Endodermal cell (in vitro differentiated cells): ENCODE measurements at regions not wholly inside any gene's neighbourhood (a gene's known extent, or its start where the extent isn't known, plus 50 kb on each side); places are given as distances from the start of the nearest gene placed in this dataset.
"Not testable (repeated sequence)": the region's sequence is repeated elsewhere in the genome, so short reads cannot be mapped to it uniquely, and the experiment has no call there.

Source experiments
- DNase-seq: peaks from one replicate; pipeline ENCODE4 v3.0.0-alpha.2; 2017
- H3K27ac ChIP-seq: 2 replicates; pipeline ENCODE4 v1.5.1; 2013; ENCODE audit warnings: mild to moderate bottlenecking, low read depth, low read length, moderate library complexity
- H3K27me3 ChIP-seq: 2 replicates; pipeline ENCODE4 v1.6.1; 2013; ENCODE audit warnings: mild to moderate bottlenecking, low read length, moderate library complexity; ENCODE audit not compliant: insufficient read depth, control insufficient read depth, poor library complexity, severe bottlenecking
- H3K36me3 ChIP-seq: 2 replicates; pipeline ENCODE4 v1.7.0; 2013; ENCODE audit warnings: mild to moderate bottlenecking, low read length, moderate library complexity; ENCODE audit not compliant: control insufficient read depth, insufficient read depth
- H3K4me1 ChIP-seq: one replicate; pipeline ENCODE4 v1.7.0; 2013; ENCODE audit warnings: low read length; ENCODE audit not compliant: control insufficient read depth, insufficient read depth
- H3K4me3 ChIP-seq: 2 replicates; pipeline ENCODE4 v1.5.1; 2013; ENCODE audit warnings: mild to moderate bottlenecking, low read length, moderate library complexity
- H3K9ac ChIP-seq: 2 replicates; pipeline ENCODE4 v1.6.1; 2013; ENCODE audit warnings: mild to moderate bottlenecking, low read length, moderate library complexity; ENCODE audit not compliant: poor library complexity, severe bottlenecking; ENCODE audit errors: extremely low read depth
- H3K9me3 ChIP-seq: 2 replicates; pipeline ENCODE4 v1.6.1; 2013; ENCODE audit warnings: mild to moderate bottlenecking, low read length, moderate library complexity; ENCODE audit not compliant: control insufficient read depth
- H3K27ac Mint-ChIP-seq: 2 replicates; pipeline ENCODE4 v1.8.0; 2020; ENCODE audit warnings: mixed read lengths
- H3K27me3 Mint-ChIP-seq: 2 replicates; pipeline ENCODE4 v1.8.0; 2021; ENCODE audit warnings: mild to moderate bottlenecking, mixed read lengths; ENCODE audit not compliant: insufficient read depth
- H3K36me3 Mint-ChIP-seq: 2 replicates; pipeline ENCODE4 v1.8.0; 2020; ENCODE audit warnings: low read depth, mixed read lengths
- H3K4me1 Mint-ChIP-seq: 2 replicates; pipeline ENCODE4 v1.8.0; 2020; ENCODE audit warnings: mixed read lengths
- H3K4me3 Mint-ChIP-seq: 2 replicates; pipeline ENCODE4 v1.8.0; 2020; ENCODE audit warnings: mild to moderate bottlenecking, moderate library complexity, mixed read lengths
- H3K9me3 Mint-ChIP-seq: 2 replicates; pipeline ENCODE4 v1.8.0; 2020; ENCODE audit warnings: mild to moderate bottlenecking, mixed read lengths
- WGBS, 2 experiments: methylation state at CpG; one replicate each; pipeline versions ENCODE4 v1.1.5 to v1.1.7; 2013; ENCODE audit warnings: missing lambda C conversion rate in 2 of 2, mixed read lengths in 1 of 2; ENCODE audit not compliant: insufficient coverage in 1 of 2, insufficient read length in 1 of 2; 5-methylcytosine and 5-hydroxymethylcytosine counted together
- TF ChIP-seq, protein P1 (sequence below): fragments of 200-600 bp; sonication (generic); conservative IDR thresholded peaks from 2 replicates; pipeline ENCODE4 v1.5.0; 2021; ENCODE audit warnings: antibody characterized with exemption, mild to moderate bottlenecking

GRCh38 chr2:39893616-39894015 is 114.6 kb upstream of the THUMPD2 start:
- H3K9me3 ChIP-seq, result no peaks in the 10 kb centered on the region
- Mint-ChIP-seq H3K4me3 (no peak overlapping the region), H3K27me3 (no peaks in the 10 kb centered on the region), H3K4me1 (no peaks in the 10 kb centered on the region), H3K27ac (no peak overlapping the region), H3K36me3 (no peaks in the 10 kb centered on the region), H3K9me3 (no peaks in the 10 kb centered on the region)
- no peak for DNase-seq
- H3K27ac ChIP-seq, result no peak overlapping the region
- H3K9ac ChIP-seq, result no peak overlapping the region
- TF ChIP-seq, protein P1, sequence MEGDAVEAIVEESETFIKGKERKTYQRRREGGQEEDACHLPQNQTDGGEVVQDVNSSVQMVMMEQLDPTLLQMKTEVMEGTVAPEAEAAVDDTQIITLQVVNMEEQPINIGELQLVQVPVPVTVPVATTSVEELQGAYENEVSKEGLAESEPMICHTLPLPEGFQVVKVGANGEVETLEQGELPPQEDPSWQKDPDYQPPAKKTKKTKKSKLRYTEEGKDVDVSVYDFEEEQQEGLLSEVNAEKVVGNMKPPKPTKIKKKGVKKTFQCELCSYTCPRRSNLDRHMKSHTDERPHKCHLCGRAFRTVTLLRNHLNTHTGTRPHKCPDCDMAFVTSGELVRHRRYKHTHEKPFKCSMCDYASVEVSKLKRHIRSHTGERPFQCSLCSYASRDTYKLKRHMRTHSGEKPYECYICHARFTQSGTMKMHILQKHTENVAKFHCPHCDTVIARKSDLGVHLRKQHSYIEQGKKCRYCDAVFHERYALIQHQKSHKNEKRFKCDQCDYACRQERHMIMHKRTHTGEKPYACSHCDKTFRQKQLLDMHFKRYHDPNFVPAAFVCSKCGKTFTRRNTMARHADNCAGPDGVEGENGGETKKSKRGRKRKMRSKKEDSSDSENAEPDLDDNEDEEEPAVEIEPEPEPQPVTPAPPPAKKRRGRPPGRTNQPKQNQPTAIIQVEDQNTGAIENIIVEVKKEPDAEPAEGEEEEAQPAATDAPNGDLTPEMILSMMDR, result no peak
- WGBS, 2 experiments, result 87 to 100% methylated on average over 1 to 4 of the region's 4 CpGs
- H3K4me1 ChIP-seq, result no peaks in the 10 kb centered on the region
- H3K36me3 ChIP-seq, result no peaks in the 10 kb centered on the region
- no peak overlapping the region for H3K4me3 ChIP-seq
- no peaks in the 10 kb centered on the region for H3K27me3 ChIP-seq

- Histone ChIP-seq H3K4me1 (peaks cover 3% of the 10 kb centered on the region), H3K4me3 (no peak overlapping the region), H3K27ac (no peak overlapping the region), H3K27me3 (no peaks in the 10 kb centered on the region), H3K9me3 (peaks cover 4% of the 10 kb centered on the region), H3K9ac (no peak overlapping the region), H3K36me3 (no peaks in the 10 kb centered on the region)
- no peak for DNase-seq
- WGBS, 2 experiments, result 81 to 100% methylated on average over 1 of the region's 1 CpG
- H3K9me3 Mint-ChIP-seq, result peaks cover 6% of the 10 kb centered on the region
- no peak overlapping the region for H3K27ac Mint-ChIP-seq
- H3K36me3 Mint-ChIP-seq, result no peaks in the 10 kb centered on the region
- no peaks in the 10 kb centered on the region for H3K4me1 Mint-ChIP-seq
- TF ChIP-seq, protein P1, result no peak
- H3K27me3 Mint-ChIP-seq, result no peaks in the 10 kb centered on the region
- no peak overlapping the region for H3K4me3 Mint-ChIP-seq
Measured at GRCh38 chr2:39881948-39882347, 102.9 kb upstream of the THUMPD2 start.

- peaks cover 4% of the 10 kb centered on the region for H3K9me3 ChIP-seq
- no peaks in the 10 kb centered on the region for H3K36me3 ChIP-seq
- Mint-ChIP-seq H3K9me3 (peaks cover 6% of the 10 kb centered on the region), H3K27ac (no peak overlapping the region), H3K4me3 (no peak overlapping the region), H3K4me1 (no peaks in the 10 kb centered on the region), H3K27me3 (no peaks in the 10 kb centered on the region), H3K36me3 (no peaks in the 10 kb centered on the region)
- no peak overlapping the region for H3K9ac ChIP-seq
- peaks cover 3% of the 10 kb centered on the region for H3K4me1 ChIP-seq
- no peaks in the 10 kb centered on the region for H3K27me3 ChIP-seq
- TF ChIP-seq, protein P1, result no peak
- H3K4me3 ChIP-seq, result no peak overlapping the region
- no peak for DNase-seq
- no peak overlapping the region for H3K27ac ChIP-seq
Measured at GRCh38 chr2:39881494-39881893, 102.4 kb upstream of the THUMPD2 start.

DNA sequence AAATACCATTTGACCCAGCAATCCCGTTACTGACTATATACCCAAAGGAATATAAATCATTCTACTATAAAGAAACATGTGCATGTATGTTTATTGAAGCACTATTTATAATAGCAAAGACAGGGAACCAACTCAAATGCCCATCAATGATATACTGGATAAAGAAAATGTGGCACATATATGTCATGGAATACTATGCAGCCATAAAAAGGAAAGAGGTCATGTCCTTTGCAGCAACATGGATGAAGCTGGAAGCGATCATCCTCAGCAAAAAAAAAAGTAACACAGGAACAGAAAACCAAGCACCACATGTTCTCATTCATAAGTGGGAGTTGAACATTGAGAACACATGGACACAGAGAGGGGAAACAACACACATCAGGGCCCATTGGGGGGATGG is 99.9 kb upstream of the THUMPD2 start:
- H3K27me3 ChIP-seq, H3K36me3 Mint-ChIP-seq: not testable (repeated sequence)

More for the DNA sequence above, 99.9 kb upstream of the THUMPD2 start:
- not testable (repeated sequence) for H3K27ac ChIP-seq, H3K9ac ChIP-seq, H3K36me3 ChIP-seq, H3K27me3 Mint-ChIP-seq, H3K27ac Mint-ChIP-seq, H3K9me3 Mint-ChIP-seq, DNase-seq, H3K4me3 ChIP-seq, H3K4me1 ChIP-seq, H3K4me1 Mint-ChIP-seq, H3K4me3 Mint-ChIP-seq, H3K9me3 ChIP-seq
- 70% methylated on average over 1 of the region's 2 CpGs; no CpG with 5 or more reads in 1 of the 2 experiments for WGBS, 2 experiments
